Activated naive CD8-positive, alpha-beta T cell treated with anti-CD3 and anti-CD28 coated beads for 36 hours (primary cell): ENCODE measurements at regions not wholly inside any gene's neighbourhood (a gene's known extent, or its start where the extent isn't known, plus 50 kb on each side); places are given as distances from the start of the nearest gene placed in this dataset.
"Not testable (repeated sequence)": the region's sequence is repeated elsewhere in the genome, so short reads cannot be mapped to it uniquely, and the experiment has no call there.

Source experiments
- DNase-seq: peaks from one replicate; pipeline ENCODE4 v3.0.0; 2021
- H3K27ac Mint-ChIP-seq: one replicate; pipeline ENCODE4 v1.8.0; 2022; ENCODE audit warnings: mild to moderate bottlenecking, moderate library complexity, mixed read lengths
- H3K27me3 Mint-ChIP-seq: one replicate; pipeline ENCODE4 v1.8.0; 2022; ENCODE audit warnings: mild to moderate bottlenecking, mixed read lengths
- H3K36me3 Mint-ChIP-seq: one replicate; pipeline ENCODE4 v1.8.0; 2021; ENCODE audit warnings: mild to moderate bottlenecking, mixed read lengths
- H3K4me1 Mint-ChIP-seq: one replicate; pipeline ENCODE4 v1.8.0; 2021; ENCODE audit warnings: mixed read lengths
- H3K4me3 Mint-ChIP-seq: one replicate; pipeline ENCODE4 v1.8.0; 2022; ENCODE audit warnings: mild to moderate bottlenecking, moderate library complexity, mixed read lengths
- H3K9me3 Mint-ChIP-seq: one replicate; pipeline ENCODE4 v1.8.0; 2022; ENCODE audit warnings: mixed read lengths

DNA sequence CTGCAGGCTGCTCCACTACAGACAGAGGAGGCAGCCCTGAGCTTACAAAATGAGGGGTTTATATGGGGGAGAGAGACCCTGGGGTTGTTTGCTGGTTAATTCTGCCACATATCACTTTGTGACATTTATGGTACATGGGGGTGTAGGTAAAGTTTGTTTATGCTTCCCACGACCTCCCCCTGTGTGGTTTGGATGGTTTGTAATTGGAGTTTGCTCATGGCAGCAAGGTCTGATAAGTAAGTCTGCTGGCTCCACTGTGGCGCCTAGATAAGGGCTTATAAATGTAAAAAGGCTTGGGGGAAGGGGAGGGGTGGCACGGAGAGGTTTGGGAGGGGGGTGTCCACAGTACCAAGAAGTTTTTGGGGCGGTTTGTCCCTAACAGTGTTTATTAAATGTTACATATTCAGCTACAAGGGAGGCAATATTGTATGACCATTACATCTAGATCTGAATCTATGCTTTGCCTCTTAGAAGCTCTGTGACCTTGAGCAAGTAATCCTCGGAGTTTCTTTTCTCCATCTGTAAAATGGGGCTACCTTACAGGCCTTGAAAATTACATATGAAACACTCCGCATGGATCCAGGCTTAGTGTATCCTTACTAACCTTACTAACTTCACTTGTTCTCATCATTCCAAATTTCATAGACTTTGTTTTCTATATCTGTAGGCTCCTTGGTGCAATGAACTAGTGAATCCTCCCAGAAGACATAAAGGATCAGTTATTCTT lies 204.8 kb upstream of the NOX3 start:
- Mint-ChIP-seq H3K27me3 (peaks cover 5% of the 10 kb centered on the region), H3K4me1 (no peaks in the 10 kb centered on the region), H3K36me3 (no peaks in the 10 kb centered on the region), H3K4me3 (no peak overlapping the region), H3K9me3 (no peaks in the 10 kb centered on the region), H3K27ac (no peak overlapping the region)
- no peak for DNase-seq

DNA sequence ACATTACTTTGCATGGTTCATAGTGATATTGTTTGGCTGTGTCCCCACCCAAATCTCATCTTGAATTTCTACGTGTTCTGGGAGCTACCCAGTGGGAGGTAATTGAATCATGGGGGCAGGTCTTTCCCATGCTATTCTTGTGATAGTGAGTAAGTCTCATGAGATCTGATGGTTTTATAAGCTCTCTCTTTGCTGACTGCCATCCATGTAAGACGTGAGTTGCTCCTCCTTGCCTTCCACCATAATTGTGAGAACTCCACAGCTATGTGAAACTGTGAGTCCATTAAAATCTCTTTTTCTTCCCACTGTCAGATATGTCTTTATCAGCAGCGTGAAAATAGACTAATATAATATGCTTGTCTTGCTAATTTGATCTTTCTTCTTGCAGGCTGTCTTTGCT lies 200.4 kb upstream of the NOX3 start:
- peaks cover 9% of the 10 kb centered on the region for H3K27me3 Mint-ChIP-seq

DNA sequence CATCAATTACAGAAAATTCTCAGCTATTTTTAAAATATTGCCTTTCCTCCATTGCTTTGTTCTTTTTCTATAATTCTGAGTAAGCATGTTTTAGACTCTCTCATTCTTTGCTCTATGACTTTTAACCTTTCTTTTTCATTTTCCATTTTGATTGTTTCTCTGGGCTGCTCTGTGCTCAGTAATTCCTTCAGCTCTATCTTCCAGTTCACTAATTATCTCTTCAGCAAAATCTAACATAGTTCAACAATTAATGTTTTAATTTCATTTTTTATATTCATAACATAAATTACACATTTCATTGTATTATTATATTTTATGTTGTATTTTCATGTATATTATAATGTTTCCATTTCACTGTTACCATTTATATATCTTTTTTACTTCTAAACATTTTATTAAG lies 198.8 kb upstream of the NOX3 start:
- H3K27ac Mint-ChIP-seq: no peak overlapping the region
- peaks cover 4% of the 10 kb centered on the region for H3K9me3 Mint-ChIP-seq

More for the DNA sequence above, 200.4 kb upstream of the NOX3 start:
- Mint-ChIP-seq H3K4me3 (no peak overlapping the region), H3K27ac (no peak overlapping the region), H3K9me3 (peaks cover 4% of the 10 kb centered on the region), H3K36me3 (no peaks in the 10 kb centered on the region), H3K4me1 (no peaks in the 10 kb centered on the region)
- no peak for DNase-seq

DNA sequence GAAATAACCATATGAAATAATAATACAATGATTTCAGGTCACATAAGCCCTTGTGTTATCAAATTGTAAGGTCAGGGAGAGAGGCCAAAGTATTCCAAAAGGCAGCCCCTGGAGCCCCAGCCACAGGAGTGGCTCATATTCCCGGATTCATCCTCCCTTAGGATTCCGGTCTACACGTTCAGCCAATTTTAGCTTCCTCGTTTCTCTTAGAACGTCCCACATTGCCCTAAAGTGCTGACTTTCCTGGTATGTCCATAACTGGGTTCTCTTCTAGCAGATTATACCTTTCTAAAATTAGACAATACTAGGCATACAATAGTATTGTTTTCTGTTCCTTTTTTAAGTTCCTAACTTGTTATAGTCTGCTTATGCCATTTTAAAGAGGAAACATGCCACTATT lies 192.7 kb upstream of the NOX3 start:
- Mint-ChIP-seq H3K27ac (no peak overlapping the region), H3K36me3 (no peaks in the 10 kb centered on the region), H3K4me3 (no peak overlapping the region), H3K27me3 (no peaks in the 10 kb centered on the region), H3K9me3 (no peaks in the 10 kb centered on the region), H3K4me1 (peaks cover 3% of the 10 kb centered on the region)
- no peak for DNase-seq

More for the DNA sequence above, 198.8 kb upstream of the NOX3 start:
- no peaks in the 10 kb centered on the region for H3K4me1 Mint-ChIP-seq
- H3K36me3 Mint-ChIP-seq: no peaks in the 10 kb centered on the region
- H3K27me3 Mint-ChIP-seq: peaks cover 9% of the 10 kb centered on the region
- DNase-seq: no peak
- no peak overlapping the region for H3K4me3 Mint-ChIP-seq

DNA sequence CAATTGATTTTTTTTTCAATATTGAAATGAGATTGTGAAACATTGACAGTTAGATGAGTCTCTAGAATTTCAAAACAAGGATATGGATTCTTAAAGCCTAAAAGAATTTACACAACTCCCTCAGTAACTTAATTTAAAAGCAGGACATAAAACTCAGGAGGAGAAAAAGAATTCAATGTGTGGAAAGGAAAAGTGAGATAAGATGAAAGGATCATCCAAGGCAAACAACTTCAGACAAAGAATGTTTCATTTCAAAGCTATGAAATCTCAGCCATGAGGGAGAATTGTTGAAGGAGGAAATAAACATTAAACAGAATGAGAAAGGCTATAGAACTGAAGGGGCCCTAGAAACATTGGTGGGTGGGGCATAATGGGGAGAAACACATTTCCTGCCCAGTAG lies 191.7 kb upstream of the NOX3 start:
- no peak overlapping the region for H3K4me3 Mint-ChIP-seq

DNA sequence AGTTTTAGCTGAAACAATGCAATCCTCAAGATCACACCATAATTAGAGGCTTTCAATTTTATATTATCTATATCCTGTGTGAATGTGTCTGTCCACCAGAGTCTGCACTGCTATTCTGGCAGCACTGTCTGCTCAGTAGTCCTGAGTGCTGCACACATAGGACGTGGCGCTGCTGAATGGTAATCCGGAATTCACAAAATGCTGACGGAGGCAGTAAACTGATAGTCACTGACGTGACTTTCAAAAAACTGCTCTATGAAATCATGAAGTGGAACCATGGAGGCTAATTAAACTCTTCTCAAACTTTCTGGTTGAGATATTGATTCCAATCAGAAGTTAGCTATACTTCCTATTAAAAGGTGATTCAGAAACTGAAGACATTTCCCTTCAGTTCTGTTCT lies 190.8 kb upstream of the NOX3 start:
- Mint-ChIP-seq H3K4me3 (no peak overlapping the region), H3K9me3 (peaks cover 6% of the 10 kb centered on the region), H3K27me3 (peaks cover under 1% of the 10 kb centered on the region), H3K4me1 (peaks cover 3% of the 10 kb centered on the region), H3K27ac (no peak overlapping the region), H3K36me3 (no peaks in the 10 kb centered on the region)
- DNase-seq: no peak

More for the DNA sequence above, 191.7 kb upstream of the NOX3 start:
- peaks cover 3% of the 10 kb centered on the region for H3K4me1 Mint-ChIP-seq
- no peaks in the 10 kb centered on the region for H3K36me3 Mint-ChIP-seq
- peaks cover under 1% of the 10 kb centered on the region for H3K9me3 Mint-ChIP-seq
- no peak overlapping the region for H3K27ac Mint-ChIP-seq
- DNase-seq: no peak
- no peaks in the 10 kb centered on the region for H3K27me3 Mint-ChIP-seq

DNA sequence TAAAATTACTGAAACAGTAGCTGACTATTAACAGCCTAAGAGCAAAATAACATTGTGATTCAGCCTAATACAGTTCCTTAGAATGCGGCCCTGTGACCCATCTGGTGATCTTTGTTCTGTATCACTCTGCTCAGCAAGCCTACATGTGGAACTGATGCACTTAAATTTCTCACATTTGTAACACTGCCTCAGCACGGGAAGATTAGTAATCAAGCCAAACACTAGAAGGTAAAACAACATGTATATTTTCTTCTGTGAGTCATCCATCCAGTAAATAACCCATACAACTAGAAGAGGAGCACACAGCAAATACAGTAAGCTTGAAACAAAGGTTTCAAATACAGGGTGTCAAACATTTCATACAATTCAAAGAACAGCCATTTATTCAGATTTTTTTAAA lies 189.7 kb upstream of the NOX3 start:
- no peak overlapping the region for H3K4me3 Mint-ChIP-seq
- peaks cover 3% of the 10 kb centered on the region for H3K27me3 Mint-ChIP-seq
- H3K36me3 Mint-ChIP-seq: no peaks in the 10 kb centered on the region
- DNase-seq: no peak
- H3K27ac Mint-ChIP-seq: no peak overlapping the region
- H3K4me1 Mint-ChIP-seq: peaks cover 3% of the 10 kb centered on the region
- H3K9me3 Mint-ChIP-seq: peaks cover 8% of the 10 kb centered on the region

DNA sequence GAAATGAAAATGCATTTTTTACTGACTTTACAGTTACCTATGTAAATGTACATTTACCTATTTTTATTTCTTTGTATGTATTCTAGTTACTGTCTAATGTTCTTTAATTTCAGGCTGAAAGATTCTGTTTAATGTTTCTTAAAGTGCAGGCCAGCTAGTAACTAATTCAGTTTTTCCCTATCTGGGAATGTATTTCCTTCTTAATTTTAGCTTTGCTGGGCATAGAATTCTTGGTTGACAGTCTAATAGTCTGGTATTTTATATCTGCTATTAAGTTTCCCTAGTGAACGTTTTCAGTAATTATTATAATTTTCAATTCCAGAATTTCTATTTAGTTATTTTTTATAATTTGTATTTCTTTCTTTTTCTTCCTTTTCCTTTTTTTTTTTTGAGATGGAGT lies 186.0 kb upstream of the NOX3 start:
- no peak for DNase-seq
- Mint-ChIP-seq H3K4me3 (no peak overlapping the region), H3K27ac (no peak overlapping the region), H3K36me3 (no peaks in the 10 kb centered on the region), H3K27me3 (peaks cover 3% of the 10 kb centered on the region), H3K4me1 (no peaks in the 10 kb centered on the region), H3K9me3 (peaks cover 8% of the 10 kb centered on the region)

DNA sequence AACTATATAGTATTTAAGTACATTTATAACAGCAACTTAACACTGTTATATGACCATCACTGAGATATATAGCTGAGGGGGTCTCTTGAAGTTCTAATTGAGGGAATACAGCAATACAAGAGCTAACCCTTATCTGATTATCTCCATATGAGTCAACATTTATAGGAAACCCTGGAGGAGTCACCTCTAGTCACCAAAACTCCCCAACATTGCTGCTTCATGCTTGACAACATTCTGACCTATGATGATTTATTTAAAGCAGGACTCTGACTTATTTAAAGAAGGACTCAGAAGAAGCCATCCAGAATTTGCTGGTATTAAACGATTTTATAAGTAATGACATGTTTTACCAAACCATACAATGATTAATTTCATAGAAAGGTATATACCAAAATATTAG lies 182.6 kb upstream of the NOX3 start:
- no peaks in the 10 kb centered on the region for H3K36me3 Mint-ChIP-seq
- H3K9me3 Mint-ChIP-seq: peaks cover 8% of the 10 kb centered on the region
- no peak overlapping the region for H3K27ac Mint-ChIP-seq
- no peak for DNase-seq
- no peaks in the 10 kb centered on the region for H3K4me1 Mint-ChIP-seq
- no peak overlapping the region for H3K4me3 Mint-ChIP-seq
- peaks cover 3% of the 10 kb centered on the region for H3K27me3 Mint-ChIP-seq

DNA sequence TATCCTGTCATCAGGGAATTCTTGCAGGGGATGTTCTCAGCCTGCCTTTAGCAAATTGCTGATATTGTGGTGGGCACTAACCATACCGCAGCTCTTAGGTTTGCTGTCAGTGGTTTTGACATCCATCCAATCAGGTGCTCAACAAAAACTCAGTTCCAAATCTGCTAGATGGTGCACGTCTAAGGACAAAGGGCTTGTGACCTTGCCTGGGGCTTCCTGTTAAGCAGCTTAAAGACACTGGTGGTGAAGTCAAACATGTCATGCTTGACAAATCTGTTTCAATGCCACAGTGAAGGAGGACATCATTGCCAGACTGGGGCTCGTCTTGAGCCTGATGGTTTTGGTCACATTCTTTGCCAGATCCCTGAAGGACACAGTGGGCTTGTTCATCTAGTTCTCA lies 179.8 kb upstream of the NOX3 start:
- Mint-ChIP-seq H3K4me1 (no peaks in the 10 kb centered on the region), H3K36me3 (no peaks in the 10 kb centered on the region), H3K9me3 (peaks cover 4% of the 10 kb centered on the region), H3K27ac (no peak overlapping the region), H3K27me3 (no peaks in the 10 kb centered on the region), H3K4me3 (no peak overlapping the region)
- DNase-seq: no peak

DNA sequence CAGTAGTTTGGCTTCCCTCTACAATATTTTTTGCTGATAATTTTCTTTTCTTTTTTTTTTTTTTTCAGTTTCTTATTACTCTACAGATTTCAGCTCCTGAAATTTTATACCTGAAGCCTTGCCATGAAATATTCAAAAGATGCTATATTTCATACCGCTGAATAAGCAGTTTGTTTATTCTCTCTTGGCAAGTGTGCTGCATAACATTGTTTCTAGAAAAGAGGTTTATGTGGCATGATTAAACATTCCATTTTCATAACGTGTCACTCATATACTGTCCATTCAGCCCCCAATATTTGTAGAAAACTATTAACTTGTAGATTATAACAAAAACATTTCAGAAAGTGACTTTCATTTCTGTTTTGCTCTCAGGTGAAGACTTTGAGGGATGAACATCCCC lies 174.4 kb upstream of the NOX3 start:
- no peak overlapping the region for H3K4me3 Mint-ChIP-seq

DNA sequence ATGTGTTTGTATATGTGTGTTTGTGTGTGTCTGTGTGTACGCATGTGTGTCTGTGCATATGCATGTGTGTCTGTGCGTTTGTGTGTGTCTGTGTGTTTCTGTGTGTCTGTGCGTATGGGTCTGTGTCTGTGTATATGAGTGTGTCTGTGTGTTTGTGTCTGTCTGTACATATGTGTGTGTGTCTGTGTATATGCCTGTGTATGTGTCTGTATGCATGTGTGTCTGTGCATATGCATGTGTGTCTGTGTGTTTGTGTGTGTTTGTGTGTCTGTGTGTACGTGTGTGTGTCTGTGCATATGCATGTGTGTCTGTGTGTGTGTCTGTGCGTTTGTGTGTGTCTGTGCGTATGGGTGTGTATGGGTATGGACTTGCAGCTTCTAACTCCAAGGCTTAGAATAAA lies 174.0 kb upstream of the NOX3 start:
- no peak for DNase-seq
- Mint-ChIP-seq H3K27me3 (no peaks in the 10 kb centered on the region), H3K4me1 (peaks cover 4% of the 10 kb centered on the region), H3K4me3 (no peak overlapping the region), H3K27ac (no peak overlapping the region), H3K36me3 (no peaks in the 10 kb centered on the region), H3K9me3 (peaks cover 4% of the 10 kb centered on the region)

More for the DNA sequence above, 174.4 kb upstream of the NOX3 start:
- DNase-seq: no peak
- H3K36me3 Mint-ChIP-seq: no peaks in the 10 kb centered on the region
- no peaks in the 10 kb centered on the region for H3K27me3 Mint-ChIP-seq
- H3K4me1 Mint-ChIP-seq: peaks cover 4% of the 10 kb centered on the region
- H3K9me3 Mint-ChIP-seq: peaks cover 4% of the 10 kb centered on the region
- H3K27ac Mint-ChIP-seq: no peak overlapping the region

DNA sequence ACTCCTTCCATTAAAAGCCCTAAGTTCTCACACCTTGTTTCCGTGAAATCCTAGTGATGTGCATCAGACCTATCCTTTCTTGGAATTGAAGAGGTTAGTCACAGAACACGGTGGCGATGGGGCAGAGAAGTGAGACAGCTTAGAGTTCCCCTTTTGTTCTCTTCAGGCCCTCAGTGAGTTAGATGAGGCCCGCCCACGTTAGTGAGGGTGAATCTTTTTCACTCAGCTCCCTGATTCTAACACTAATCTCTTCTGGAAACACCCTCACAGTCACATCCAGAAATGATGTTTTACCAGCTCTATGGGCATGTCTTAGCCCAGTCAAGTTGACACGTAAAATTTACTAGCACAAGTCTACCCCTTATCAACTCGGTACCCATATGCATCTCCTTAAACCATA lies 172.7 kb upstream of the NOX3 start:
- Mint-ChIP-seq H3K27me3 (no peaks in the 10 kb centered on the region), H3K27ac (no peak overlapping the region), H3K4me1 (peaks cover 4% of the 10 kb centered on the region), H3K36me3 (no peaks in the 10 kb centered on the region), H3K9me3 (peaks cover 4% of the 10 kb centered on the region), H3K4me3 (no peak overlapping the region)
- peak; percentile 20 for DNase-seq

DNA sequence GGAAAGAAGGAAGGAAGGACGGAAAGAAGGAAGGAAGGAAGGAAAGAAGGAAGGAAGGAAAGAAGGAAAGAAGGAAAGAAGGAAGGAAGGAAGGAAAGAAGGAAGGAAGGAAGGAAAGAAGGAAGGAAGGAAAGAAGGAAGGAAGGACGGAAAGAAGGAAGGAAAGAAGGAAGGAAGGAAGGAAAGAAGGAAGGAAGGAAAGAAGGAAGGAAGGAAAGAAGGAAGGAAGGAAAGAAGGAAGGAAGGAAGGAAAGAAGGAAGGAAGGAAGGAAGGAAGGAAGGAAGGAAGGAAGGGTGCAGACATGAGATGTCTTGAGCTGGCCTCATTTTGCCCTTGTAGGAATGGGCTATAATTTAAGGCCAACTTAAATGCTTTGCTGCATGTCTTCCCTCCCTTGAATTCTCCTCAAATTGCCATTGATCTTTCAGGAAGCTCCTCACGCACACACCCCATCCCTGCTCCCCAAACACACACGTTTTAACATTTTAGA lies 172.1 kb upstream of the NOX3 start:
- not testable (repeated sequence) for H3K36me3 Mint-ChIP-seq, DNase-seq, H3K9me3 Mint-ChIP-seq, H3K4me1 Mint-ChIP-seq, H3K4me3 Mint-ChIP-seq, H3K27me3 Mint-ChIP-seq
- peak overlapping the region; percentile 59 for H3K27ac Mint-ChIP-seq

DNA sequence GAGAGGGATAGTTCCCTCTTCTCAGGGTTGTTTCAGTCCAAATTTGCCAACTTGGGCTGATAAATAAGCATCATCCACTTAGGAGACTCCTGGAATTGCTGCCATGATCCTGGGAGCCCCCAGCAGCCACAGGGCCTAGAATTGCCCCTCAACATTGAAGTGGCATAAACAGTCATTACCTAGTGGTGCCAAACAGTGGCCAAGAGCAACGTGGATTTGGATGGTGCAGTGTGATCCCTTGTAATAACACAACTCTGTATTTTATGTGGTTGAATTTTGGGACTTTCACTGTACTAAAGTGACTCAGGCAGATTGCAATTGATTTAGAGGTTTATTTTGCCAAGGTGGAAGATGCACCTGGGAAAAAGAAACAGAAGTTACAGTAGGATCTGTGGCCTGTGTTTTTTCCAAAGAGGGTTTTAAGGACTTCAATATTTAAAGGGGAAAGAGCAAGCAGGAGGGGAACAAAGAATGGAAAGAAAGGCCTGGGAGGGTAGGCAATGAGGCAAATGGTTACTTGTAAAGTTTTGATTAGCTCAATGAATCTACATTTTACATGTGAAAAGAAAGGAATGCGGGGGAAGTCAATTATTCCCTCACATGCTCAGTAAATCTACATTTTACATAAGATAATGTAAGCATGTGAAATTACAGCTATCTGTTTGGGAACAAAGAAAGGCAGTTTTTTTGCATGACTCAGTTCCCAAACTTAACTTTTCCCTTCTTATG lies 168.0 kb upstream of the NOX3 start:
- no peak for DNase-seq
- H3K9me3 Mint-ChIP-seq: no peaks in the 10 kb centered on the region
- H3K36me3 Mint-ChIP-seq: no peaks in the 10 kb centered on the region
- no peak overlapping the region for H3K4me3 Mint-ChIP-seq
- no peaks in the 10 kb centered on the region for H3K27me3 Mint-ChIP-seq
- H3K4me1 Mint-ChIP-seq: peaks cover 4% of the 10 kb centered on the region
- no peak overlapping the region for H3K27ac Mint-ChIP-seq

DNA sequence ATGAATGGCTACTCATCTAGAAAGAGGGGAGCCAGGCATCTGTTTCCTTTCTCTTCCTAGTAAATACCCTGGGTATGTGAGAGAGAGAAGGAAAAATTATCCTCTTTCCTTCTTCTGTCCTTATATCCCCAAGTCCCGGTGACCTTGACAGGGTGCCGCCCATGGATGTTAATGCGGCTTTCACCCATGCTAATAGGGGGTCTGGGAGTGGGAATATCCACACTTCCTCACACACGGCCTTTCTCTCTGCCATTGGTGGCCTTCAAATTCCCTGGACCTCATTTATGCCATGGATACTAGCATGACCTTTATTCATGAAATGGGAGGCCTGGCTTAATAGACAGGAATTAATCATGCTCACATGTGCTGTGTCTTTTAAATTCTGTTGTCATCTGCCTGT lies 159.0 kb upstream of the NOX3 start:
- Mint-ChIP-seq H3K27ac (no peak overlapping the region), H3K4me3 (no peak overlapping the region), H3K27me3 (no peaks in the 10 kb centered on the region), H3K36me3 (no peaks in the 10 kb centered on the region), H3K4me1 (no peaks in the 10 kb centered on the region), H3K9me3 (peaks cover 12% of the 10 kb centered on the region)
- DNase-seq: no peak
